Dermis microvascular lymphatic vessel endothelial cell (primary cell): ENCODE measurements at regions not wholly inside any gene's neighbourhood (a gene's known extent, or its start where the extent isn't known, plus 50 kb on each side); places are given as distances from the start of the nearest gene placed in this dataset.
A peak's percentile ranks its signal among the peaks of the same experiment; 100 is the strongest.
"Not testable (repeated sequence)": the region's sequence is repeated elsewhere in the genome, so short reads cannot be mapped to it uniquely, and the experiment has no call there.

ENCODE experiments used
- DNase-seq, 2 donors: peaks; one replicate each; pipeline versions ENCODE4 v3.0.0 to v3.0.0-alpha.2; 2010; ENCODE audit warnings: low read depth in 2 of 2

GRCh38 chr13:90700340-90700739, 647.1 kb upstream of the MIR17HG start:
- no peak for DNase-seq

DNA sequence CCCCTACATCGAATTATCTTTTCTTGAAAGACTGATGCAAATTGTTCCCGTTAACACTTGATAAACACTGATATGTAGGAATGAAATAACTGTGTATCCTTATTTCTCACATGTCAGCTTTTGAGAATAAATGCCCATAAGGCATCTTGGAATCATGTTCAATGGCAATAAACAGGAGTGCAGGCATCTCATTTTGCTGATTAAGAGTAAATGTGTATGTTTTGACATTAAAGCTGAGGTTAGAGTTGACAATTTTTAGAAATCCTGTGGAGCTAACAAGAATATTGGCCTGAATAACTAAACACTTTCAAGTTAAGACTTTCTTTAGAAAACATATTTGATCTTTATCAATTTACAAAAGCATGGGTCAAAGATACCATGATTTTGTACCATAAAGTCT, 646.2 kb upstream of the MIR17HG start:
- DNase-seq: no peak

DNA sequence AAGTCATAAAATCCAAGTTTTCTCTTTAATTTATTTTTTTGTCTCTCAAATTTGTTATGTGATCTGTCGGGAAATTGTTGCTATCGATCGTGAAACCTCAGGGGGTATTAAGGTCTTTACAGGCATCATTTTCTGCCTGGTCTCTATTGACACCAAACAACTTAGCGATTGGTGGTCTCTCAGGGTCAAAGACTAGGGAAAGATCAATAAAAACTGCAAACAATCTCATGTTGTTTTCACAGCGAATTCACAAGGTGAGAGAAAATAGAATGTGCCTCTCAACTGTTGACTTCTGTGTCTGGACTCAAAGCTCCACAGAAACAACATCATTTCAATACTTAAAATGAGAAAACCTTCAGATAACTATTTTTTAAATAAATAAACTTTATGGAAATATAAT, 645.4 kb upstream of the MIR17HG start:
- no peak for DNase-seq

GRCh38 chr13:90706631-90707030, 640.9 kb upstream of the MIR17HG start:
- no peak for DNase-seq

GRCh38 chr13:90708128-90708527, 639.4 kb upstream of the MIR17HG start:
- no peak for DNase-seq

DNA sequence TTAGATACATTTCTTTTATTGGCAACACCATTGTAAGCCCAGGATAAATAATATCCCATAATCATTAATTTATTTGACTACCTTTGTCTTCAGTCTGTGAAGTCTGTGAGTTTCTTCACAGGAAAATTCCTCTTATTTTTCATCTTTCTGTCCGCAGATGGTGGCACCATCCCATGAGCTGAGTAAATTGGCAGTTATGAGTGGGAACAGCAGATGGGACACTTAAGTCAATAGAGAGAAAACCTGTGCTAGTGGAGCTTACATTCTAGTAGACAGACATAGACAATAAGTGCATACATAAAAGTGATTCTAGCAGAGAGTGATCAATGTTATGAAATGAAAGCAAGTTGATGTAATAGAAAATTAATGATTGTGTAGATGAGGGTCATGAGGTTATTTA, 638.2 kb upstream of the MIR17HG start:
- DNase-seq: no peak

DNA sequence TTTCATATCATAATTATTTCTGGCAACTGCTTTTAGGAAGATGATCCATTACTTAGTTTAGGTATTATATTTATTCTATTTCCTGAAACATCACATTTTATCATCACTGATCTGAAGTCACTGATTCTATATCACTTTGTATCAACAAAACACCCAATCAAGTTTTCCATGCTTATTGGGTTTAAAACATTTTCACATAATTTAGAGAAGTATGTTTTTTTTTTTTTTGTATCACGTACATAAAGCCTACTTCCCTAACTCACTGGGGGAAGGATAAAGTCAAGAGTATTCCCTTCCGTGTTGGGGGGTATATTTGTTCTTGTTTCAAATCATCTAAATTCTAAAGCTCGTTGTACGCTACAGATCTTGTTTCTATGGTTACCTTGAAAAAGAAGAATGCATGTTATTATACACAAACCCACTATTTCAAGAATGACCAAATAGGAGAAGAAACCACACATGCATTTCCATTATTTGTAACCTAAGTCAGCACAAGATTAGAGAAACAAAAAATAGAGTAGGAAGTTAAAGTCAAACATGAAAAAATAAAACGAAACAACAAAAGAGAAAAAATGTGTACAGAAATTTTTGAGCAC, 637.2 kb upstream of the MIR17HG start:
- DNase-seq: no peak

DNA sequence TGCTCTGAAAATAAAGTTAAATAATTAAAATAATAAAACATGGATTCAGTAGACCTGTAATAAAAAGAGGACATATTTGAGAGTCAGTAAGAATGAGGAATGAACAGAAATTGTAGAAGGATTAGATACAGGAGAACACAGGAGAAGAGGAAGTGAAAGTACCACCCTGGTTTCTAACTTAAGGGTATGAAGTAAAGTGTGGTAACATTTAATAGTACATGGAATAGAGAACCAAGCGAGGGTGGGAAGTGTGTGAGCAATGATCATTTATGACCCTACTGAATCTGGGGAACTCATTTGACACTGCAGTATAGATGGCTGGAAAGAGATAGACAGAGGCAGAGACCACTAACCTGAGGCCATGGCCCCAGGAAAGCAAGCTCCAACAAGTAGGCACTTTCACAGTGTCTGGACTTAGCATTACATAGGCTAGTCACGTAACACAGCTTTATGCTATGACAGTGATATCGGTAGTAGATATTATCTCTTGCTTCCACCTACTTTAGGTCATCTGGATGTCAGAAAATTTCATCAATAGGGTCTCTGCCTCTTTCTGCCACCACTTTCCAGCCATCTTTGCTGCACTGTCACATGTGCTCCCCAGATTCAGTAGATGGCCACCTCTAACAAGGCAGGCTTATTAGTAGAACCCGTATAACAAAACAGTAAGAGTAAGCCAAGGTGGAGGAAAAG, 633.9 kb upstream of the MIR17HG start:
- DNase-seq: no peak

GRCh38 chr13:90715485-90715884, 632.0 kb upstream of the MIR17HG start:
- no peak for DNase-seq

- DNase-seq: peak; percentile 14 to 37
Measured at GRCh38 chr13:90717451-90717936, 630.0 kb upstream of the MIR17HG start.

- no peak for DNase-seq
Measured at GRCh38 chr13:90719461-90719860, 628.0 kb upstream of the MIR17HG start.

DNA sequence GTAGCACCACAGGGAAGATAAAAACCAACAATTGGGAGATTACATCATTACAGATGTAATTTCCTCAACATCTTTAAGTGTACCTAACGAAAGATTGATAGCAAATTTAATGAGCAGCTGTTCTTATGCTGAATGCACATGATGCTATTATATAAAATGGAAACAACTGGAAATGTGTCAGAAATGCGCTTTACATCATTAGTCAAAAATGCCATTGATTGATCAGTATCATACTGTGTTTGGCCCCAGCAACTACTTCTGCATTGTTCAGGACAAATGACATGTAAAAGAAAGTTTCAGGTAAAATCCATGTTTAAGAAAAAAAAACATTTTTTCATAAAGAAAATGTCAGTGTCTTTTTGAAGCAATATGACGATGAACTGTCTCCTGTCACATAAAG, 625.5 kb upstream of the MIR17HG start:
- DNase-seq: no peak

DNA sequence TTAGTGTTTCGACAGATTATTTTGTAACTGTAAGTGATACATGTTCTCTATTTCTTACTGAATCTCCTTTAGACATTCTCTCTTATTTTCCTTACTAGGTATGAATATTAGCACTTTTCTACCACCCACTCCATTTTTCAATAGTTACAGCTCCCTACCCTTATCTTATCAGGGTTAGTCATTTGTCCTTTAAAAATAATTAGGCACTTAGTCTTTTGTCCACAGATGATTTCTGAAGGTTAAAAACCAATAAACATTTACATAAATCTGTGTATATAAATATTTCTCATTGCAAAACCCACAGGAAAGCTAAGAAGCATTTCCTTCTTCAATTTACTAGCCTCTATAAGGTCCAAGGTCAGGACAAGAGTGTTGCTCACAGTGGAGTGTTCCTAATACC, 624.1 kb upstream of the MIR17HG start:
- no peak for DNase-seq

- no peak for DNase-seq
Measured at GRCh38 chr13:90726375-90726774, 621.1 kb upstream of the MIR17HG start.

- DNase-seq: no peak
Measured at GRCh38 chr13:90732049-90732448, 615.4 kb upstream of the MIR17HG start.

- not testable (repeated sequence) for DNase-seq
Measured at GRCh38 chr13:90734497-90734896, 613.0 kb upstream of the MIR17HG start.

DNA sequence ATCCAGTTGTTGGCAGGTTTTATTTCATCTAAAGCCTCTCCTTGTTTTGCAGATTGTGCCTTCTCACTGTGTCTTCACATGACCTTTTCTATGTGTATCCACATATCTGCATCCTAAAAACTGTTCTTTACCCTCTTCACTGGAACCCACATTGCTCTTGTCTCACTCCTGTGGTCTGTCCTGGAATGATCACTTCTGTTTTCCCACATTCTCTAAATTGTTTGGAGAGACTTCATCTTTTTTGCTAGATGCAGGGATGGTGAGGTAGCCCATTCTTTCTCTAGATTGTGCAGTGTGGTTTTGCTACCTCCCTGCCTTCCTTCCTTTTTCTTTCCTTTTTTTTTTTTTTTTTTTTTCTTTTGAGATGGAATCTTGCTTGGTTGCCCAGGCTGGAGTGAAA, 608.6 kb upstream of the MIR17HG start:
- no peak for DNase-seq

- no peak for DNase-seq
Measured at GRCh38 chr13:90740099-90740498, 607.4 kb upstream of the MIR17HG start.

DNA sequence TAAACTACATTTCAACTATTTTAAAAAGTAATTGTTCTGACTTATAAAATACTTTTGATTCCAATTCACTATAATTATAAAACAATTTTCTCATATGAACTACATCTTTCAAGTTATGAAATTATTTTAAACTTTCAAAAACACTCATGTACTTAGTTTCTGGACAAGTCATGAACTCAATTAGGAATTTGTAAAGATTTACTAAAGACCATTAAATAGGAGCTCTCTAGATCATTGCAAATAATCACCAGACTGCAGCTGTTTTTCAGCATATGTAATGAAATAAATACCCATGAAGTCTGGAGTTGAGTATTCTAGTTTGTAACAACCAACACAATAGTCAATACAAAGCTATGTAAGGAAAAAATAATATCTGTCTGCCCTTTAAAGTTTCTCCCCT, 605.1 kb upstream of the MIR17HG start:
- no peak for DNase-seq

DNA sequence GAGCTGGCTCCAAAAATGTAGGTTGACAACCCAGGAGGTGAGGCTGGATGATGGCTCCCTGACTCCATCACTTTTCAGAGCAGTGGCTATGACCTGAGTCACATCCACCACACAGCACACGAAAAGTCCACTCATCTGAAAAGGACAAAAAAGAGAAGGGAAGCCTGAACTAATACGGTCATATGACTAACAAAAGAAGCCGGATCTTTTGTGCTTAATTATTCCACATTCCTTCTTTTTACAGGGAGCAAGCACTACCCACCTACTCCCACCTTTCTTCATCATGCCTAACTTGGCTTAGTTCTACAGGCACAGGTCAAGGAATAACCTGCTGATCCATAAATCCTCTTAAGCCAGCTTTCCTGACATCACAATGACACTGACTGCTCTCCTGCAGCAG, 601.3 kb upstream of the MIR17HG start:
- DNase-seq: no peak

- DNase-seq: no peak
Measured at GRCh38 chr13:90750021-90750420, 597.5 kb upstream of the MIR17HG start.

- no peak for DNase-seq
Measured at GRCh38 chr13:90751026-90751425, 596.5 kb upstream of the MIR17HG start.

DNA sequence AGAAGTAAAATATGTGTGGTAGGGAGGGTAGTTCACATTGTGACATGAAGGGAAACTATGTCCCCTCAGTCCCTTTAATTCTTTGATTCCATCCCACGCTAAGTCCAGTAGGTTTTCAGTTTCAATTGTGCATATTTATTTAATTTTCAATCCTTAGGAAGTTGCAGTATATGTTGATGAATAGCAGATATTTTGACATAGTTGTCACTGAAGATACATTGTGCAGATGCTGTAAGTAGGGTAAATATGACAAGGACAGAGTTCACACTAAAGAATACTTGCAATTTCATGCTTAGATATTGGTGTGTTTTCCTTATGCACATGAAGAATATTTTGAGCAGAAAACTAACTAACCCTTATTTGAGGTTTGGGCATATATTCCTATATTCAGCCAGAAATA, 595.4 kb upstream of the MIR17HG start:
- no peak for DNase-seq
